H1 (cell line): ENCODE measurements at regions not wholly inside any gene's neighbourhood (a gene's known extent, or its start where the extent isn't known, plus 50 kb on each side); places are given as distances from the start of the nearest gene placed in this dataset.

Source experiments
- CTCF ChIA-PET: fragments of 300-600 bp; sonication (Branson Sonifier 250); formaldehyde crosslinking; loops from one replicate; lab custom pipeline; 2021; ENCODE audit not compliant: partially characterized antibody; lab: Charles Lee
- POLR2A ChIA-PET: fragments of 300-600 bp; sonication (Branson Sonifier 250); formaldehyde crosslinking; loops from one replicate; lab custom pipeline; 2021; ENCODE audit warnings: inconsistent platforms; ENCODE audit not compliant: partially characterized antibody; lab: Charles Lee
- DNase-seq, 2 experiments: peaks; one replicate each; pipeline versions ENCODE4 v3.0.0 to v3.0.0-alpha.2; 2010 to 2022; ENCODE audit warnings: low spot score in 2 of 2, low read depth in 1 of 2, mixed read lengths in 1 of 2
- FAIRE-seq: peaks from 2 replicates; lab custom pipeline; 2011; peaks lifted over from hg19 to GRCh38; lab: Jason Lieb, UNC
- H2AFZ ChIP-seq: 2 replicates; pipeline ENCODE4 v1.8.1; 2012; ENCODE audit warnings: low read length, inconsistent platforms
- H2AK5ac ChIP-seq: 2 replicates; pipeline ENCODE4 v1.6.1; 2013; ENCODE audit warnings: low read depth, low read length
- H2BK120ac ChIP-seq: replicated peaks from 2 replicates; pipeline ENCODE3; 2013; ENCODE audit warnings: low read depth, low read length, inconsistent platforms
- H2BK12ac ChIP-seq: 2 replicates; pipeline ENCODE4 v1.6.1; 2013; ENCODE audit warnings: low read depth, low read length
- H2BK15ac ChIP-seq: 2 replicates; pipeline ENCODE4 v1.6.1; 2013; ENCODE audit warnings: low read length
- H2BK20ac ChIP-seq: 2 replicates; pipeline ENCODE4 v1.6.1; 2013; ENCODE audit warnings: low read length
- H2BK5ac ChIP-seq: 2 replicates; pipeline ENCODE4 v1.6.1; 2013; ENCODE audit warnings: low read depth, low read length
- H3K14ac ChIP-seq: 2 replicates; pipeline ENCODE4 v1.6.1; 2013; ENCODE audit warnings: inconsistent platforms; ENCODE audit not compliant: insufficient read length
- H3K18ac ChIP-seq: 2 replicates; pipeline ENCODE4 v1.6.1; 2013; ENCODE audit warnings: low read length; ENCODE audit errors: extremely low read depth
- H3K23ac ChIP-seq: 2 replicates; pipeline ENCODE4 v1.6.1; 2013; ENCODE audit warnings: inconsistent platforms; ENCODE audit not compliant: insufficient read length
- H3K23me2 ChIP-seq: 2 replicates; pipeline ENCODE4 v1.6.1; 2013; ENCODE audit warnings: low read depth, low read length
- H3K27ac ChIP-seq: 2 replicates; pipeline ENCODE4 v1.6.1; 2011; ENCODE audit warnings: low read depth, low read length, inconsistent platforms
- H3K27me3 ChIP-seq, 4 experiments: replicated peaks in 1 of 4; 1 replicate in 1 of 4; 2 replicates in 3 of 4; pipeline versions ENCODE4 v1.6.1 to v1.8.1; 2011 to 2013; ENCODE audit warnings: low read length in 3 of 4, mild to moderate bottlenecking in 3 of 4, inconsistent platforms in 2 of 4, mixed read lengths in 2 of 4, moderate library complexity in 1 of 4; ENCODE audit not compliant: control insufficient read depth in 3 of 4, insufficient read depth in 3 of 4; ENCODE audit errors: extremely low read depth in 1 of 4
- H3K36me3 ChIP-seq, 4 experiments: 2 replicates each; pipeline versions ENCODE4 v1.6.1 to v1.8.1; 2011 to 2013; ENCODE audit warnings: mild to moderate bottlenecking in 4 of 4, low read length in 3 of 4, moderate library complexity in 2 of 4, control low read depth in 1 of 4, inconsistent platforms in 1 of 4; ENCODE audit not compliant: insufficient read depth in 4 of 4, control insufficient read depth in 2 of 4
- H3K4ac ChIP-seq: replicated peaks from 2 replicates; pipeline ENCODE3; 2013; ENCODE audit warnings: low read length, low read depth, mixed read lengths, inconsistent platforms; ENCODE audit not compliant: insufficient read length
- H3K4me1 ChIP-seq, 4 experiments: replicated peaks in 1 of 4; 1 replicate in 1 of 4; 2 replicates in 3 of 4; pipeline versions ENCODE4 v1.6.1 to v1.8.1; 2011 to 2013; ENCODE audit warnings: low read length in 3 of 4, inconsistent platforms in 2 of 4, mixed read lengths in 1 of 4; ENCODE audit not compliant: insufficient read depth in 4 of 4, control insufficient read depth in 3 of 4
- H3K4me2 ChIP-seq, 2 experiments: 2 replicates each; pipeline versions ENCODE4 v1.6.1 to v1.8.1; 2011 to 2013; ENCODE audit warnings: low read depth in 2 of 2, low read length in 2 of 2, control low read depth in 1 of 2, inconsistent platforms in 1 of 2, mild to moderate bottlenecking in 1 of 2; ENCODE audit not compliant: insufficient read depth in 1 of 2
- H3K4me3 ChIP-seq, 4 experiments: fragments of 200-600, 300-600 bp in 1 of 4; sonication (generic), shearing (Covaris generic), sonication (Bioruptor Twin) in 1 of 4; 2 replicates each; pipeline versions ENCODE4 v1.5.1 to v1.8.1; 2011 to 2016; ENCODE audit warnings: low read length in 4 of 4, low read depth in 3 of 4, control low read depth in 2 of 4, inconsistent platforms in 2 of 4, mild to moderate bottlenecking in 2 of 4, mixed read lengths in 1 of 4, moderate library complexity in 1 of 4; ENCODE audit not compliant: insufficient read depth in 2 of 4; ENCODE audit errors: extremely low read depth in 1 of 4
- H3K56ac ChIP-seq: replicated peaks from 2 replicates; pipeline ENCODE3; 2013; ENCODE audit warnings: low read depth, mild to moderate bottlenecking, mixed read lengths, low read length, inconsistent platforms; ENCODE audit not compliant: insufficient read length
- H3K79me1 ChIP-seq: 2 replicates; pipeline ENCODE4 v1.6.1; 2013; ENCODE audit warnings: low read depth, low read length, control low read depth
- H3K79me2 ChIP-seq, 2 experiments: 2 replicates each; pipeline versions ENCODE4 v1.6.1 to v1.8.1; 2012 to 2013; ENCODE audit warnings: low read length in 2 of 2, mild to moderate bottlenecking in 2 of 2, inconsistent platforms in 1 of 2; ENCODE audit not compliant: insufficient read depth in 2 of 2, control insufficient read depth in 1 of 2
- H3K9ac ChIP-seq, 4 experiments: replicated peaks in 1 of 4; 1 replicate in 1 of 4; 2 replicates in 3 of 4; pipeline versions ENCODE4 v1.6.1 to v1.8.1; 2011 to 2013; ENCODE audit warnings: low read depth in 3 of 4, low read length in 3 of 4, control low read depth in 2 of 4, mild to moderate bottlenecking in 2 of 4, moderate library complexity in 2 of 4, inconsistent platforms in 1 of 4; ENCODE audit errors: extremely low read depth in 1 of 4
- H3K9me3 ChIP-seq, 2 experiments: 2 replicates each; pipeline versions ENCODE4 v1.6.1 to v1.8.1; 2012 to 2013; ENCODE audit warnings: mild to moderate bottlenecking in 2 of 2, moderate library complexity in 2 of 2, control low read depth in 1 of 2, inconsistent platforms in 1 of 2, low read depth in 1 of 2, low read length in 1 of 2, mixed read lengths in 1 of 2; ENCODE audit not compliant: insufficient read depth in 2 of 2
- H4K20me1 ChIP-seq, 2 experiments: replicated peaks in 1 of 2; 2 replicates each; pipeline versions ENCODE3 to v1.8.1; 2011 to 2013; ENCODE audit warnings: inconsistent platforms in 2 of 2, low read length in 2 of 2, mild to moderate bottlenecking in 1 of 2; ENCODE audit not compliant: insufficient read depth in 2 of 2, control insufficient read depth in 1 of 2
- H4K5ac ChIP-seq: 2 replicates; pipeline ENCODE4 v1.6.1; 2013; ENCODE audit warnings: low read length, low read depth, mixed read lengths, inconsistent platforms; ENCODE audit not compliant: insufficient read length
- H4K8ac ChIP-seq: 2 replicates; pipeline ENCODE4 v1.8.0; 2013; ENCODE audit warnings: mild to moderate bottlenecking, moderate library complexity, low read length, inconsistent platforms; ENCODE audit not compliant: insufficient read depth; ENCODE audit errors: extremely low read depth
- H4K91ac ChIP-seq: replicated peaks from 2 replicates; pipeline ENCODE3; 2013; ENCODE audit warnings: low read length, mixed read lengths, inconsistent platforms; ENCODE audit not compliant: insufficient read length
- E2F6 ChIP-seq: IDR thresholded peaks from 2 replicates; pipeline ENCODE4 v1.6.1; 2012; ENCODE audit warnings: inconsistent platforms
- KDM5A ChIP-seq: fragments of 200-600 bp; IDR thresholded peaks from 2 replicates; pipeline ENCODE4 v1.7.1; 2012; ENCODE audit warnings: mild to moderate bottlenecking, low read length, inconsistent platforms, mixed read lengths
- MAFK ChIP-seq: IDR thresholded peaks from 2 replicates; pipeline ENCODE4 v1.6.1; 2012; ENCODE audit warnings: low read depth, mild to moderate bottlenecking, improper control_type of control experiment, low read length
- RNF2 ChIP-seq: fragments of 200-900, 300-1000 bp; sonication (generic); IDR thresholded peaks from 2 replicates; pipeline ENCODE4 v1.7.1; 2016; ENCODE audit warnings: borderline replicate concordance, low read depth, mild to moderate bottlenecking, antibody characterized with exemption, low read length; ENCODE audit not compliant: poor library complexity, severe bottlenecking; ENCODE audit errors: missing control alignments
- SP4 ChIP-seq: IDR thresholded peaks from 2 replicates; pipeline ENCODE4 v1.6.1; 2012; ENCODE audit warnings: low read length, inconsistent platforms
- TAF1 ChIP-seq: IDR thresholded peaks from 2 replicates; pipeline ENCODE4 v1.6.1; 2011; ENCODE audit warnings: mild to moderate bottlenecking, low read depth, low read length

- H3K79me1 ChIP-seq: no peaks in the 10 kb centered on the region
- no peaks in the 10 kb centered on the region for H4K20me1 ChIP-seq
- CTCF ChIA-PET: no interaction called here
Observed at GRCh38 chr11:91763331-91763730, 461.3 kb upstream of the FAT3 start.

More at GRCh38 chr11:91763331-91763730, 461.3 kb upstream of the FAT3 start:
- Histone ChIP-seq H3K4me2 (no peak overlapping the region), H3K14ac (no peak overlapping the region), H3K4me1 (0 out of 7 replicates have a peak, but pooled peaks cover 0 to 4% (median 0%) of the 10 kb centered on the region in 4 experiments), H3K4me3 (no peak overlapping the region), H3K4ac (no peak overlapping the region), H3K27me3 (no peaks in the 10 kb centered on the region), H3K23me2 (no peaks in the 10 kb centered on the region), H3K18ac (no peak overlapping the region), H3K56ac (no peak overlapping the region), H4K5ac (no peak overlapping the region), H2BK5ac (no peak overlapping the region), H2BK15ac (no peak overlapping the region), H3K36me3 (no peaks in the 10 kb centered on the region), H2BK120ac (no peak overlapping the region), H3K9ac (no peak overlapping the region), H2BK12ac (no peak overlapping the region), H2AK5ac (no peak overlapping the region), H2BK20ac (no peak overlapping the region), H4K91ac (no peak overlapping the region), H3K23ac (no peak overlapping the region)
- no peak for DNase-seq
- POLR2A ChIA-PET: no interaction called here
- TF ChIP-seq MAFK: no peak
- no peak for TF ChIP-seq SP4
- TF ChIP-seq TAF1: no peak
- no peak for TF ChIP-seq RNF2
- no peak for TF ChIP-seq E2F6
- TF ChIP-seq KDM5A: no peak
- TF ChIP-seq, all 59 proteins: peak for 0
- H2AFZ ChIP-seq: no peak overlapping the region
- no peak for FAIRE-seq
- H3K9me3 ChIP-seq: no peaks in the 10 kb centered on the region
- no peak overlapping the region for H4K8ac ChIP-seq
- H3K27ac ChIP-seq: no peak overlapping the region
- H3K79me2 ChIP-seq: no peaks in the 10 kb centered on the region
